ENCODE measurements at regions not wholly inside any gene's neighbourhood (a gene's known extent, or its start where the extent isn't known, plus 50 kb on each side); places are given as distances from the start of the nearest gene placed in this dataset.

GRCh38 chr12:125678589-125678993, 613.4 kb downstream of the AACS start:
- DNase-seq (ENCODE audit: low spot score): no peak

GRCh38 chr12:125683748-125684381, 618.6 kb downstream of the AACS start:
- DNase-seq (ENCODE audit: low spot score): no peak

- DNase-seq (ENCODE audit: low spot score): no peak
Measured at GRCh38 chr12:125684968-125685790, 619.9 kb downstream of the AACS start.

- no peak for DNase-seq (ENCODE audit: low spot score)
Measured at GRCh38 chr12:125685915-125686314, 620.7 kb downstream of the AACS start.

- DNase-seq (ENCODE audit: low spot score): no peak
Measured at GRCh38 chr12:125687403-125687802, 622.2 kb downstream of the AACS start.

- no peak for DNase-seq (ENCODE audit: low spot score)
Measured at GRCh38 chr12:125687820-125688219, 622.6 kb downstream of the AACS start.

- DNase-seq (ENCODE audit: low spot score): no peak
Measured at GRCh38 chr12:125688223-125688622, 623.0 kb downstream of the AACS start.

GRCh38 chr12:125688881-125689280, 623.6 kb downstream of the AACS start:
- no peak for DNase-seq (ENCODE audit: low spot score)

- no peak for DNase-seq (ENCODE audit: low spot score)
Measured at GRCh38 chr12:125689576-125690410, 624.6 kb downstream of the AACS start.

- no peak for DNase-seq (ENCODE audit: low spot score)
Measured at GRCh38 chr12:125690841-125691240, 625.6 kb downstream of the AACS start.

GRCh38 chr12:125696054-125696453, 630.8 kb downstream of the AACS start:
- DNase-seq (ENCODE audit: low spot score): no peak

- no peak for DNase-seq (ENCODE audit: low spot score)
Measured at GRCh38 chr12:125704803-125705202, 639.6 kb downstream of the AACS start.

GRCh38 chr12:125720961-125721360, 655.7 kb downstream of the AACS start:
- no peak for DNase-seq (ENCODE audit: low spot score)

- no peak for DNase-seq (ENCODE audit: low spot score)
Measured at GRCh38 chr12:125734137-125734536, 668.9 kb downstream of the AACS start.

GRCh38 chr12:125738211-125738610, 673.0 kb downstream of the AACS start:
- DNase-seq (ENCODE audit: low spot score): no peak

GRCh38 chr12:125742413-125742812, 677.2 kb downstream of the AACS start:
- DNase-seq (ENCODE audit: low spot score): no peak

- DNase-seq (ENCODE audit: low spot score): no peak
Measured at GRCh38 chr12:125744201-125744600, 679.0 kb downstream of the AACS start.

- no peak for DNase-seq (ENCODE audit: low spot score)
Measured at GRCh38 chr12:125755512-125755911, 690.3 kb downstream of the AACS start.

- no peak for DNase-seq (ENCODE audit: low spot score)
Measured at GRCh38 chr12:125766091-125766490, 700.9 kb downstream of the AACS start.

GRCh38 chr12:125772403-125772802, 707.2 kb downstream of the AACS start:
- no peak for DNase-seq (ENCODE audit: low spot score)

GRCh38 chr12:125773033-125773640, 707.9 kb downstream of the AACS start:
- DNase-seq (ENCODE audit: low spot score): peak; percentile 40

GRCh38 chr12:125775507-125775906, 710.3 kb downstream of the AACS start:
- no peak for DNase-seq (ENCODE audit: low spot score)

All from D341Med (cell line).